ENCODE measurements at regions not wholly inside any gene's neighbourhood (a gene's known extent, or its start where the extent isn't known, plus 50 kb on each side); places are given as distances from the start of the nearest gene placed in this dataset.

GRCh38 chr21:31483146-31483545 is 139.1 kb upstream of the TIAM1 start:
- no peaks in the 10 kb centered on the region for H3K27me3 ChIP-seq (ENCODE audit: insufficient read depth, poor library complexity, severe bottlenecking)
- no peak overlapping the region for H3K4me3 ChIP-seq (replicated peaks; ENCODE audit: insufficient read depth, low read length)
- DNase-seq (ENCODE audit: low read depth in 1 of 2, low spot score in 1 of 2), result no peak
- H3K27ac ChIP-seq (replicated peaks), result no peak overlapping the region
- TF ChIP-seq, protein P1, sequence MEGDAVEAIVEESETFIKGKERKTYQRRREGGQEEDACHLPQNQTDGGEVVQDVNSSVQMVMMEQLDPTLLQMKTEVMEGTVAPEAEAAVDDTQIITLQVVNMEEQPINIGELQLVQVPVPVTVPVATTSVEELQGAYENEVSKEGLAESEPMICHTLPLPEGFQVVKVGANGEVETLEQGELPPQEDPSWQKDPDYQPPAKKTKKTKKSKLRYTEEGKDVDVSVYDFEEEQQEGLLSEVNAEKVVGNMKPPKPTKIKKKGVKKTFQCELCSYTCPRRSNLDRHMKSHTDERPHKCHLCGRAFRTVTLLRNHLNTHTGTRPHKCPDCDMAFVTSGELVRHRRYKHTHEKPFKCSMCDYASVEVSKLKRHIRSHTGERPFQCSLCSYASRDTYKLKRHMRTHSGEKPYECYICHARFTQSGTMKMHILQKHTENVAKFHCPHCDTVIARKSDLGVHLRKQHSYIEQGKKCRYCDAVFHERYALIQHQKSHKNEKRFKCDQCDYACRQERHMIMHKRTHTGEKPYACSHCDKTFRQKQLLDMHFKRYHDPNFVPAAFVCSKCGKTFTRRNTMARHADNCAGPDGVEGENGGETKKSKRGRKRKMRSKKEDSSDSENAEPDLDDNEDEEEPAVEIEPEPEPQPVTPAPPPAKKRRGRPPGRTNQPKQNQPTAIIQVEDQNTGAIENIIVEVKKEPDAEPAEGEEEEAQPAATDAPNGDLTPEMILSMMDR (IDR thresholded peaks at IDR 0.05; ENCODE audit: insufficient read depth, low read length), result no peak
- TF ChIP-seq SPI1 (IDR thresholded peaks at IDR 0.05; ENCODE audit: borderline replicate concordance, low read depth) (no peak), GABPA (IDR thresholded peaks at IDR 0.05; ENCODE audit: low read depth) (no peak), POLR2AphosphoS5 (IDR thresholded peaks at IDR 0.05; ENCODE audit: low read depth) (no peak)
- TF ChIP-seq, protein P2, sequence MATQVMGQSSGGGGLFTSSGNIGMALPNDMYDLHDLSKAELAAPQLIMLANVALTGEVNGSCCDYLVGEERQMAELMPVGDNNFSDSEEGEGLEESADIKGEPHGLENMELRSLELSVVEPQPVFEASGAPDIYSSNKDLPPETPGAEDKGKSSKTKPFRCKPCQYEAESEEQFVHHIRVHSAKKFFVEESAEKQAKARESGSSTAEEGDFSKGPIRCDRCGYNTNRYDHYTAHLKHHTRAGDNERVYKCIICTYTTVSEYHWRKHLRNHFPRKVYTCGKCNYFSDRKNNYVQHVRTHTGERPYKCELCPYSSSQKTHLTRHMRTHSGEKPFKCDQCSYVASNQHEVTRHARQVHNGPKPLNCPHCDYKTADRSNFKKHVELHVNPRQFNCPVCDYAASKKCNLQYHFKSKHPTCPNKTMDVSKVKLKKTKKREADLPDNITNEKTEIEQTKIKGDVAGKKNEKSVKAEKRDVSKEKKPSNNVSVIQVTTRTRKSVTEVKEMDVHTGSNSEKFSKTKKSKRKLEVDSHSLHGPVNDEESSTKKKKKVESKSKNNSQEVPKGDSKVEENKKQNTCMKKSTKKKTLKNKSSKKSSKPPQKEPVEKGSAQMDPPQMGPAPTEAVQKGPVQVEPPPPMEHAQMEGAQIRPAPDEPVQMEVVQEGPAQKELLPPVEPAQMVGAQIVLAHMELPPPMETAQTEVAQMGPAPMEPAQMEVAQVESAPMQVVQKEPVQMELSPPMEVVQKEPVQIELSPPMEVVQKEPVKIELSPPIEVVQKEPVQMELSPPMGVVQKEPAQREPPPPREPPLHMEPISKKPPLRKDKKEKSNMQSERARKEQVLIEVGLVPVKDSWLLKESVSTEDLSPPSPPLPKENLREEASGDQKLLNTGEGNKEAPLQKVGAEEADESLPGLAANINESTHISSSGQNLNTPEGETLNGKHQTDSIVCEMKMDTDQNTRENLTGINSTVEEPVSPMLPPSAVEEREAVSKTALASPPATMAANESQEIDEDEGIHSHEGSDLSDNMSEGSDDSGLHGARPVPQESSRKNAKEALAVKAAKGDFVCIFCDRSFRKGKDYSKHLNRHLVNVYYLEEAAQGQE (IDR thresholded peaks at IDR 0.05; ENCODE audit: insufficient replicate concordance, low read depth), result no peak

DNA sequence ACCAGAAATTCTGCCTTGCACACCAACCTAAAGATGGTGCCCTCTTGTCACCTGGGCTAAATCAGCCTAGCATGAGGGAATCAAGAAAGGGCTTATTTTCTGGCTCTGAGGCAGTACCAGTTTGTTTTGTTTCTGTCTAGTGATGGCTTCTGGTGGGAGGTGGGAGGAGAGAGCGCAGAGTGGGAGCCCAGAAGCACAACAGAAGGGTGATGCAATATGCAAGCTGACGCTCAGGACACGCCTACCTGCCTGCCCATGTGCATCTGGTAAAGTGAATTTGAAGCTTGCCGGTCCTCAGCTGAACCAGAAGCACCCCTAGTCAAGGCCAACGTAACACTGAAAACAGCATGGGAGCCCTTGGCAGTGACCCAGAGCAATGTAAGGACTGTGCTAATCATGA is 138.4 kb upstream of the TIAM1 start:
- TF ChIP-seq, protein P1 (IDR thresholded peaks at IDR 0.05; ENCODE audit: insufficient read depth, low read length), result no peak
- no peak for TF ChIP-seq POLR2AphosphoS5 (IDR thresholded peaks at IDR 0.05; ENCODE audit: low read depth)
- TF ChIP-seq GABPA (IDR thresholded peaks at IDR 0.05; ENCODE audit: low read depth), result no peak
- TF ChIP-seq SPI1 (IDR thresholded peaks at IDR 0.05; ENCODE audit: borderline replicate concordance, low read depth), result no peak
- TF ChIP-seq, protein P2 (IDR thresholded peaks at IDR 0.05; ENCODE audit: insufficient replicate concordance, low read depth), result no peak
- no peak overlapping the region for H3K4me3 ChIP-seq (replicated peaks; ENCODE audit: insufficient read depth, low read length)
- H3K27me3 ChIP-seq (ENCODE audit: insufficient read depth, poor library complexity, severe bottlenecking), result no peaks in the 10 kb centered on the region
- H3K27ac ChIP-seq (replicated peaks), result no peak overlapping the region
- no peak for DNase-seq (ENCODE audit: low read depth in 1 of 2, low spot score in 1 of 2)

DNA sequence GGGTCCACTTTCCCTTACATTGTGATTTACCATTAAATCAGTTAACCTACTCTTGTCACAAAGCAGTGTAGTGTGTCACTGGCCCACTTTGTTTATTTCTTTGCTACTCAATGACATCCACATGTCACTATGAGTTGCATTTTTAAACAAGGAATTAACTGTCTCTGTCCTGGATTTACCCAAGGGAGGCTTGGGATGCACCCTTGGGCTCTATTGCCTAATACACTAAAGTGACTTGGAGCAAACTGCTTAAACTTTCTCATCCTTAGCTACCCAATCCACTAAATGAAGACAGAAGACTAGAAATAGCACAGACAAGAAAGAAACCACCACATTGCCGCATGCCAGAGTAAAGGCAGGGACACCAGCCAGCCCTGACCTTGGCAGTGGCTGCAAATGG is 136.2 kb upstream of the TIAM1 start:
- TF ChIP-seq POLR2AphosphoS5 (IDR thresholded peaks at IDR 0.05; ENCODE audit: low read depth), result no peak
- TF ChIP-seq, protein P2 (IDR thresholded peaks at IDR 0.05; ENCODE audit: insufficient replicate concordance, low read depth), result no peak
- TF ChIP-seq, protein P1 (IDR thresholded peaks at IDR 0.05; ENCODE audit: insufficient read depth, low read length), result no peak
- TF ChIP-seq SPI1 (IDR thresholded peaks at IDR 0.05; ENCODE audit: borderline replicate concordance, low read depth), result no peak
- TF ChIP-seq GABPA (IDR thresholded peaks at IDR 0.05; ENCODE audit: low read depth), result no peak

More for the DNA sequence above, 136.2 kb upstream of the TIAM1 start:
- Histone ChIP-seq H3K27ac (replicated peaks) (no peak overlapping the region), H3K27me3 (ENCODE audit: insufficient read depth, poor library complexity, severe bottlenecking) (no peaks in the 10 kb centered on the region), H3K4me3 (replicated peaks; ENCODE audit: insufficient read depth, low read length) (no peak overlapping the region)
- DNase-seq (ENCODE audit: low read depth in 1 of 2, low spot score in 1 of 2), result no peak

All from HL-60 (cell line).